ENCODE measurements at regions not wholly inside any gene's neighbourhood (a gene's known extent, or its start where the extent isn't known, plus 50 kb on each side); places are given as distances from the start of the nearest gene placed in this dataset.
"Not testable (repeated sequence)": the region's sequence is repeated elsewhere in the genome, so short reads cannot be mapped to it uniquely, and the experiment has no call there.

DNA sequence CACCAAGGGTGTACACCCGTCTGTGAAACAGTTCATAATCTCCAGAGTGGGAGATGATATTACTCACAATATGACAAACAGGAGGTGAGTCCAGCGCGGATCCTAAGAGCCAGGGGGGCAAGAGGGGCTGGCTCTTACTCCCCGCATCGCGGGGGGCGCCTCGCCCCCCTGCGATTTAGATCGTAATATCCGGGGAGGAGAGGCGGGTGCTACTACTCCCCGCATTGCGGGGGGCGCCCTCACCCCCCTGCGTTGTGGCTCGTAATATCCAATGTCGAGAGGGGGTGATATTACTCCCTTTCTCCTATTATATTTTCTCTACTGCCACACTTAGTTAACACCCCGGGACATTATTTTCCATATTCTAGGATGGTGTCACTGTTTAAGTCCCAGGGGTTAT is 131.9 kb downstream of the ADRA2C start:
- TF ChIP-seq CTCF (IDR thresholded peaks at IDR 0.05; ENCODE audit: low read depth, low read length, missing control alignments): no peak
- no peak overlapping the region for H3K4me3 ChIP-seq (ENCODE audit: low read depth, low read length)
- in situ Hi-C loops (cut with HindIII; ENCODE audit: low sequenced_read_pairs): no loop called here
- DNase-seq (ENCODE audit: low read depth): no peak

GRCh38 chr4:3898928-3899327 is 132.7 kb downstream of the ADRA2C start:
- DNase-seq (ENCODE audit: low read depth); in situ Hi-C loops (cut with HindIII; ENCODE audit: low sequenced_read_pairs); H3K4me3 ChIP-seq (ENCODE audit: low read depth, low read length): not testable (repeated sequence)

DNA sequence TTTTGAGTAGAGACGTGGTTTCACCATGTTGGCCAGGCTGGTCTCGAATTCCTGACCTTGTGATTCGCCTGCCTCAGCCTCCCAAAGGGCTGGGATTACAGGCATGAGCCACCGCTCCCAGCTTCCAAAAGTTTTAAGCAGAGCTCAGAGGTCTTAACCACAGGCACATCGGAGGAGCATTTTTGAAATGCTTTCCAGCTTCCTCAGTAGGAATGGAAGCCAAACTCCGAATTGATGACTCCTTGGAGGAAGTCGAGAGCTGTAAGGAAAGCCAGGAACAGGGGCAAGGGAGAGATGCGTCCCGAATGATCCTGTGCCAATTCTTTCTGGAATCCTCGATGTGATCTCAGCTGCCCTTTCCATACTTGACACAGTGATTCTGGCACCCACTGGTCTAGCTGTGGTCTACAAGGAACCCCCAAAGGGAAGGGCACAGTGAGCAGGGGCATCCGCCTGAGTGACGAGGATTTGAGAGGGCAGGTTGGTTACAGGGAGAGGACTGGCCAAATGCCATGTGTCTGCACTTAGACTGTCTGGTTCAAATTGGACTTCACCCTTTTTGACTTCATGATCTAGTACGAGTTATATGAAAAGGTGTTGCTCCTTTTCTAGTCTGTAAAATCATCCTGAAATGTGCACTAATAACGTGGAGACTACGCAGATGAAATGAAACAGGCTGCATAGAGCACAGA is 138.2 kb downstream of the ADRA2C start:
- H3K4me3 ChIP-seq (ENCODE audit: low read depth, low read length); in situ Hi-C loops (cut with HindIII; ENCODE audit: low sequenced_read_pairs): not testable (repeated sequence)
- DNase-seq (ENCODE audit: low read depth): peak; percentile 18

DNA sequence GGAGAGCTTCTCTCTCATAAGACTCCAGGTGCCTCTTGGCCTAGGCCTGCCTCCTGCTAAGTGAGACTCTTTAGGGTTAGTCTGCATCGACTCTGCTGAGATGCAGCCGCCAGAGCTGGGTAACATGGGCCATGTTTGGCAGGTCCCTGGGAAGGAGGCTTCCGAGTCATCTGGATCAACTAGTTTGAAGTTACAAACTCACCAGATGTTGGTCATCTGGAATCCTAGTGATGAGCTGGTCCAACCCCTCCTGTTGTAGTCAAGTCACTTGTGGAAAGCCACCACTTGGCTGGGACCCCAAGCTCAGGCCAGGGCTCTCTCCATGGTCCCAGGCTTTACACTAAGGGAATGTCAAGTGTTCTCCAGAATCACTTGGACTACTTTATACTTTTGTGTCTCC is 143.4 kb downstream of the ADRA2C start:
- DNase-seq (ENCODE audit: low read depth); H3K4me3 ChIP-seq (ENCODE audit: low read depth, low read length); in situ Hi-C loops (cut with HindIII; ENCODE audit: low sequenced_read_pairs): not testable (repeated sequence)

- H3K4me3 ChIP-seq (ENCODE audit: low read depth, low read length); DNase-seq (ENCODE audit: low read depth); in situ Hi-C loops (cut with HindIII; ENCODE audit: low sequenced_read_pairs): not testable (repeated sequence)
Measured at GRCh38 chr4:3910161-3910950, 144.2 kb downstream of the ADRA2C start.

DNA sequence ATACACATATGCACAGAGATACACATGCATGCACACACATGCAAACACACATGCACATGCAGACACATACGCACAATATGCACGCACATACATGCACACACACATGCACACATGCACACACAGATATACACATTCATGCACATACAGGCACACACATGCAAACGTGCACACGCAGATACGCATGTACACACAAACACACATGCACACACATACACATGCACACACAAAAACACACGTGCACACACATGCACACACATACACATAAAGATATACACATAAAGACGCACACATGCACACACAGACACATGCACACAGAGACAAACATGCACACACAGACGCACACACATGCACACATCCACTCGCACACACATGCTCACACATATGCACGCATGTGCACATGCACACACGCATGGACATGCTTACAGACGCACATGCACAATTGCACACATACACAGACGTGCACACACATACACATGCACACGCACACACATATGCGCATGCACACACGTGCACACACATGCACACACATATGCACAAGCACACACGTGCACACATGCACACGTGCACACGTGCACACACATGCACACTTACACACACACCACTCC is 145.2 kb downstream of the ADRA2C start:
- no peak for DNase-seq (ENCODE audit: low read depth)
- no peak for TF ChIP-seq CTCF (IDR thresholded peaks at IDR 0.05; ENCODE audit: low read depth, low read length, missing control alignments)
- no peak overlapping the region for H3K4me3 ChIP-seq (ENCODE audit: low read depth, low read length)
- in situ Hi-C loops (cut with HindIII; ENCODE audit: low sequenced_read_pairs): no loop called here

DNA sequence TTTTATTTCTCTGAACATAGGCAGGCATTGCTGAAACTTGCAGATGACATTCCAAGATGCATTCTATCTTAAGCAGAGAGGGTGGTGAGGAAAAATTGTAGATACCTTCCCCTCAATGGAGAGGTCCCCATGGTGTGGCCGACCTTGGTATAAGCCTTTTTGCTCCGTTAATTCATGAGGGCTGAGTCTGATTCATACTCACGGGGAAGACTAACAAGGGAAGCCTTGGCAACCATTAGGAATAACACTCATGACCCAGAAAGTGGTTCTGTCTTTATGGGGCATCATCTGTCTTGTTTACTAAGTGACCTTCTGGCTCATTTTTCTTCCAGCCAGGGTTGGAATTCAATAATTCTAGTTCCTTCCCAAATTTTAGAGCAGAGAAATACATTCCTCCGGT is 148.3 kb downstream of the ADRA2C start:
- in situ Hi-C loops (cut with HindIII; ENCODE audit: low sequenced_read_pairs); H3K4me3 ChIP-seq (ENCODE audit: low read depth, low read length); DNase-seq (ENCODE audit: low read depth): not testable (repeated sequence)

- DNase-seq (ENCODE audit: low read depth); H3K4me3 ChIP-seq (ENCODE audit: low read depth, low read length); in situ Hi-C loops (cut with HindIII; ENCODE audit: low sequenced_read_pairs): not testable (repeated sequence)
Measured at GRCh38 chr4:3919509-3919908, 153.3 kb downstream of the ADRA2C start.

- H3K4me3 ChIP-seq (ENCODE audit: low read depth, low read length); DNase-seq (ENCODE audit: low read depth); in situ Hi-C loops (cut with HindIII; ENCODE audit: low sequenced_read_pairs): not testable (repeated sequence)
Measured at GRCh38 chr4:3921902-3922301, 155.7 kb downstream of the ADRA2C start.

DNA sequence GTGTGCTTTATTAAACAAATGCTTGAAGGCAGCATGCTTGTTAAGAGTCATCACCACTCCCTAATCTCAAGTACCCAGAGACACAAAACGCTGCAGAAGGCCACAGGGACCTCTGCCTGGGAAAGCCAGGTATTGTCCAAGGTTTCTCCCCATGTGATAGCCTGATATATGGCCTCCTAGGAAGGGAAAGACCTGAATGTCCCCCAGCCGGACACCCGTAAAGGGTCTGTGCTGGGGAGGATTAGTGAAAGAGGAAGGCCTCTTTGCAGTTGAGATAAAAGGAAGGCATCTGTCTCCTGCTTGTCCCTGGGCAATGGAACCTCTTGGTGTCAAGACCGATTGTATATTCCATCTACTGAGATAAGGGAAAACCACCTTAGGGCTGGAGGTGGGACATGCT is 159.7 kb downstream of the ADRA2C start:
- in situ Hi-C loops (cut with HindIII; ENCODE audit: low sequenced_read_pairs); DNase-seq (ENCODE audit: low read depth): not testable (repeated sequence)

GRCh38 chr4:3926271-3926670 is 160.1 kb downstream of the ADRA2C start:
- DNase-seq (ENCODE audit: low read depth); H3K4me3 ChIP-seq (ENCODE audit: low read depth, low read length); in situ Hi-C loops (cut with HindIII; ENCODE audit: low sequenced_read_pairs): not testable (repeated sequence)

More for the DNA sequence above, 159.7 kb downstream of the ADRA2C start:
- H3K4me3 ChIP-seq (ENCODE audit: low read depth, low read length): not testable (repeated sequence)

- DNase-seq (ENCODE audit: low read depth); in situ Hi-C loops (cut with HindIII; ENCODE audit: low sequenced_read_pairs): not testable (repeated sequence)
Measured at GRCh38 chr4:3926969-3927755, 161.0 kb downstream of the ADRA2C start.

DNA sequence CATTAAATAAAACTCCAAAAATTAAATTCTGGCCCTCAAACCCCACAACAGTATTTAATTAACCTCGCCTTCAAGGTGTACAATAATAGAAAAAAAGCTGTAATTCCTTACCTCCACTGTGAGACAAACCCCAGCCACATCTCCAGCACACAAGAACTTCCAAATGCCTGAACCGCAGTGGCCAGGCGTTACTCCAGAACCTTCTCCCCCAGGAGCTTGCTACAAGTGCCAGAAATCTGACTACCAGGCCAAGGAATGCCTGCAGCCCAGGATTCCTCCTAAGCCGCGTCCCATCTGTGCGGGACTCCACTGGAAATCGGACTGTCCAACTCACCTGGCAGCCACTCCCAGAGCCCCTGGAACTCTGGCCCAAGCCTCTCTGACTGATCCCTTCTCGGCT is 163.2 kb downstream of the ADRA2C start:
- peak; percentile 35 for DNase-seq (ENCODE audit: low read depth)
- in situ Hi-C loops (cut with HindIII; ENCODE audit: low sequenced_read_pairs); H3K4me3 ChIP-seq (ENCODE audit: low read depth, low read length): not testable (repeated sequence)

More at GRCh38 chr4:3926969-3927755, 161.0 kb downstream of the ADRA2C start:
- H3K4me3 ChIP-seq (ENCODE audit: low read depth, low read length): not testable (repeated sequence)

GRCh38 chr4:3932734-3933133 is 166.5 kb downstream of the ADRA2C start:
- in situ Hi-C loops (cut with HindIII; ENCODE audit: low sequenced_read_pairs): not testable (repeated sequence)

More at GRCh38 chr4:3932734-3933133, 166.5 kb downstream of the ADRA2C start:
- not testable (repeated sequence) for H3K4me3 ChIP-seq (ENCODE audit: low read depth, low read length); DNase-seq (ENCODE audit: low read depth)

Data from astrocyte of the cerebellum (primary cell).